OCI-LY1 (cell line): ENCODE measurements at regions not wholly inside any gene's neighbourhood (a gene's known extent, or its start where the extent isn't known, plus 50 kb on each side); places are given as distances from the start of the nearest gene placed in this dataset.

Experiments used
- H2AFZ ChIP-seq: fragments of 200-600 bp; sonication (generic), shearing (Covaris generic); 2 replicates; pipeline ENCODE4 v1.6.0; 2014; ENCODE audit warnings: antibody characterized with exemption, mild to moderate bottlenecking, low read length
- H3F3A ChIP-seq: fragments of 200-600 bp; sonication (generic), shearing (Covaris generic); 2 replicates; pipeline ENCODE4 v1.6.0; 2014; ENCODE audit warnings: mild to moderate bottlenecking, antibody characterized with exemption, low read length, moderate library complexity; ENCODE audit not compliant: insufficient read depth
- H3K27ac ChIP-seq: fragments of 200-600 bp; sonication (generic); 2 replicates; pipeline ENCODE4 v1.5.1; 2014; ENCODE audit warnings: low read length, mixed run types, mild to moderate bottlenecking, low read depth; ENCODE audit not compliant: poor library complexity, severe bottlenecking
- H3K27me3 ChIP-seq: fragments of 200-600 bp; sonication (generic); 2 replicates; pipeline ENCODE4 v1.6.0; 2014; ENCODE audit warnings: antibody characterized with exemption, mild to moderate bottlenecking, low read length, moderate library complexity; ENCODE audit not compliant: insufficient read depth
- H3K36me3 ChIP-seq: fragments of 200-600 bp; sonication (generic); 2 replicates; pipeline ENCODE4 v1.6.1; 2014; ENCODE audit warnings: mild to moderate bottlenecking, antibody characterized with exemption, low read length, moderate library complexity, mixed read lengths; ENCODE audit not compliant: insufficient read depth
- H3K4me1 ChIP-seq: fragments of 200-600 bp; sonication (generic); 2 replicates; pipeline ENCODE4 v1.5.1; 2014; ENCODE audit warnings: mild to moderate bottlenecking, low read length, moderate library complexity; ENCODE audit not compliant: insufficient read depth, severe bottlenecking
- H3K4me2 ChIP-seq: fragments of 200-600 bp; sonication (generic), shearing (Covaris generic); 2 replicates; pipeline ENCODE4 v1.6.1; 2014; ENCODE audit warnings: low read length
- H3K4me3 ChIP-seq: fragments of 200-600 bp; sonication (generic); 2 replicates; pipeline ENCODE4 v1.5.1; 2014; ENCODE audit warnings: low read length, low read depth, mild to moderate bottlenecking, mixed read lengths; ENCODE audit not compliant: poor library complexity, severe bottlenecking
- H3K79me2 ChIP-seq: fragments of 200-600 bp; shearing (Covaris generic); 2 replicates; pipeline ENCODE4 v1.6.1; 2016; ENCODE audit warnings: mixed run types, low read length, mixed read lengths; ENCODE audit not compliant: insufficient read depth
- H3K9ac ChIP-seq: fragments of 200-600 bp; sonication (generic), shearing (Covaris generic); 2 replicates; pipeline ENCODE4 v1.6.1; 2014; ENCODE audit warnings: mild to moderate bottlenecking, low read length, mixed read lengths
- H3K9me2 ChIP-seq: fragments of 200-600 bp; sonication (generic), shearing (Covaris generic); 2 replicates; pipeline ENCODE4 v1.6.1; 2014; ENCODE audit warnings: low read depth, mild to moderate bottlenecking, low read length, mixed read lengths
- H3K9me3 ChIP-seq: fragments of 200-600 bp; shearing (Covaris generic); 2 replicates; pipeline ENCODE4 v1.6.1; 2014; ENCODE audit warnings: low read length, mixed read lengths
- H4K20me1 ChIP-seq: fragments of 200-600 bp; sonication (generic), shearing (Covaris generic); 2 replicates; pipeline ENCODE4 v1.6.0; 2016; ENCODE audit warnings: mild to moderate bottlenecking, low read length; ENCODE audit not compliant: insufficient read depth
- EZH2 ChIP-seq: fragments of 200-600 bp; sonication (generic), shearing (Covaris generic); IDR thresholded peaks from 2 replicates; pipeline ENCODE4 v1.8.0; 2017; ENCODE audit warnings: borderline replicate concordance, mixed run types, mild to moderate bottlenecking, antibody characterized with exemption, low read length, moderate library complexity, mixed read lengths
- TF ChIP-seq, protein P1 (sequence below): fragments of 200-600 bp; sonication (generic), shearing (Covaris generic); IDR thresholded peaks from 2 replicates; pipeline ENCODE4 v1.5.1; 2017; ENCODE audit warnings: mild to moderate bottlenecking, antibody characterized with exemption, low read length, moderate library complexity, mixed read lengths

DNA sequence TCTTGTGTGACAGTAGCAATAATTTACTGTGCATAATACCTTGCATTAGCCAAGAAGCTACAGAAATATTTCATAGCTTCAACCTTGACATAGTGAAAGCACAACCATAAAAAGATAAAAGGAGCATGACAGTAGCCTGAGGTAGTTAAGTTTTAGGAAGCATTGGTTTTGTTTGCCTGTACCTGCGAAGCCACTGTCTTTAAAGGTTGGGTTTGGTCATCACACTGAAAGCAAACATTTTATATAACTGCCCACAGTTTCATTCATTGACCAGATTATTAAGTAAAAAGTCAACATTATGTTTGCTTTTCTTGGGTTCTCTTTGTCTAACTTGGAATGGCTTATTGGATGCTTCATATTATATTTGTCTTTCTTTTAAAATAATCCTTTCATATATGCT, 450.1 kb upstream of the IL12A start:
- no peaks in the 10 kb centered on the region for H3K4me1 ChIP-seq
- TF ChIP-seq EZH2 = no peak
- TF ChIP-seq, protein P1, sequence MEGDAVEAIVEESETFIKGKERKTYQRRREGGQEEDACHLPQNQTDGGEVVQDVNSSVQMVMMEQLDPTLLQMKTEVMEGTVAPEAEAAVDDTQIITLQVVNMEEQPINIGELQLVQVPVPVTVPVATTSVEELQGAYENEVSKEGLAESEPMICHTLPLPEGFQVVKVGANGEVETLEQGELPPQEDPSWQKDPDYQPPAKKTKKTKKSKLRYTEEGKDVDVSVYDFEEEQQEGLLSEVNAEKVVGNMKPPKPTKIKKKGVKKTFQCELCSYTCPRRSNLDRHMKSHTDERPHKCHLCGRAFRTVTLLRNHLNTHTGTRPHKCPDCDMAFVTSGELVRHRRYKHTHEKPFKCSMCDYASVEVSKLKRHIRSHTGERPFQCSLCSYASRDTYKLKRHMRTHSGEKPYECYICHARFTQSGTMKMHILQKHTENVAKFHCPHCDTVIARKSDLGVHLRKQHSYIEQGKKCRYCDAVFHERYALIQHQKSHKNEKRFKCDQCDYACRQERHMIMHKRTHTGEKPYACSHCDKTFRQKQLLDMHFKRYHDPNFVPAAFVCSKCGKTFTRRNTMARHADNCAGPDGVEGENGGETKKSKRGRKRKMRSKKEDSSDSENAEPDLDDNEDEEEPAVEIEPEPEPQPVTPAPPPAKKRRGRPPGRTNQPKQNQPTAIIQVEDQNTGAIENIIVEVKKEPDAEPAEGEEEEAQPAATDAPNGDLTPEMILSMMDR = no peak
- H3K4me3 ChIP-seq = no peak overlapping the region
- H3K9ac ChIP-seq = no peak overlapping the region
- H3K9me3 ChIP-seq = no peaks in the 10 kb centered on the region
- no peaks in the 10 kb centered on the region for H3K36me3 ChIP-seq
- H3K4me2 ChIP-seq = no peak overlapping the region
- no peaks in the 10 kb centered on the region for H3K79me2 ChIP-seq
- no peaks in the 10 kb centered on the region for H4K20me1 ChIP-seq
- no peak overlapping the region for H3K27ac ChIP-seq
- no peaks in the 10 kb centered on the region for H3K9me2 ChIP-seq
- no peak overlapping the region for H2AFZ ChIP-seq
- no peaks in the 10 kb centered on the region for H3F3A ChIP-seq
- H3K27me3 ChIP-seq = no peaks in the 10 kb centered on the region

DNA sequence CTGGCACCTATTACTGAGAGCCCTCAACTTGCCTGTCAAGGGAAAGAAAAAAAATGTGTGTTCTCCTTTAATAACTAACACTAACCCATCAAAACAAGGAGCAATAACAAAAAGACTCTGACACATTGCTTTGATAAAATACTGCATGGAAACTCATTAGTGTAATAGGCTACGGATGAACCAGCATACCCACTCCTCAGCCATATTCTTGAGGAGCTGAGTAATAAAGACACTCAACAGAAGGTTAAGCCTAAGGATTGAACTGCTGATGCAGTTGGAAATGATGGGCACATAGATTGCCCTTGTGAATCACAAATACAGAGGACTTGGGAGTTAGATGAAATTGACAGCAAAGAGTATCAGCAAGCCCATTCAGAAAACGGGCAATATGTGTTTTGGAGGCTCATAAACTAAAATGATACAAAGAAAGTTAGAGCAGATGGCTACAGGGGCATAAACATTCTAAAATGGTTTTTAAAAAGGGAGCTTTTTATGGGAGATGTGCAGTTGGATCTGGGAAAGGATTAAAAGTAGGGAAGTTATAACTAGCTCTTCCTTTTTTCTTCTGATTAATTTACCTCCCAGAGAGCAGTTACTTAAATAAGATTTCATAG, 447.6 kb upstream of the IL12A start:
- no peak overlapping the region for H3K4me3 ChIP-seq
- no peaks in the 10 kb centered on the region for H4K20me1 ChIP-seq
- no peaks in the 10 kb centered on the region for H3F3A ChIP-seq
- H3K27me3 ChIP-seq = no peaks in the 10 kb centered on the region
- no peaks in the 10 kb centered on the region for H3K4me1 ChIP-seq
- no peaks in the 10 kb centered on the region for H3K9me3 ChIP-seq
- no peak overlapping the region for H3K9ac ChIP-seq
- no peaks in the 10 kb centered on the region for H3K79me2 ChIP-seq
- no peaks in the 10 kb centered on the region for H3K9me2 ChIP-seq
- no peak overlapping the region for H2AFZ ChIP-seq
- TF ChIP-seq, protein P1 = no peak
- no peak for TF ChIP-seq EZH2
- H3K27ac ChIP-seq = no peak overlapping the region
- H3K36me3 ChIP-seq = no peaks in the 10 kb centered on the region
- H3K4me2 ChIP-seq = no peak overlapping the region

DNA sequence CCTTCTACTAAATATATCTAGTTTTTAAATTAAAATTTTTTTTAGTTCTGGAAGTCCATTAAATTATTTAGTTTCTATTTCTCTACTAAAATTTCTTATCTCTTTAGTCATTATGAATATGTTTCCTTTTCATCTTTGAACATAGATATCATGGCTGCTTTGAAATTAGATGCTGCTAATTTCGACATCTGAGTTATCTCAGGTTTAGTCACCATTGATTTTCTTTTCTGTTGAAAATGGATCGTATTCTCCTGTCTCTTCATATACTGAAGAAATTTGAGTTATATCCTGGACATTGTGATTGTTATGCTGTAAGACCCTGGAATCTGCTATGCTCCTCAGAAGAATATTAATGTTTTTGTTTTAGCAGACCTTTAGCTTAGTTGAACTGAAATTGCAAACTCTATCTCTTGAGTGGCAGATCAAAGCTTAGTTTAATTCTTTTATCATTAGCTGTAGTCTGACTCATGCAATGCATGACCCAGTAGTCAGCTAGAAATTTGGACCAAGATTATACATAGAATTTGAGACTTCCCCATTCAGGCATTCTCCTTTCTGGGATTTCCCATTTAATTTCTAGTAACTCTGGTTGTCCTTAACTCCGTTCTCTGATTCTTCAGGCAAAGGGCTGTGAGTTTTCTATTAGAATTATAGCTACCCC, 439.8 kb upstream of the IL12A start:
- no peak overlapping the region for H2AFZ ChIP-seq
- no peaks in the 10 kb centered on the region for H3K4me1 ChIP-seq
- no peak overlapping the region for H3K9ac ChIP-seq
- no peaks in the 10 kb centered on the region for H3K27me3 ChIP-seq
- no peak overlapping the region for H3K4me2 ChIP-seq
- no peaks in the 10 kb centered on the region for H3K36me3 ChIP-seq
- no peaks in the 10 kb centered on the region for H4K20me1 ChIP-seq
- no peak for TF ChIP-seq EZH2
- TF ChIP-seq, protein P1 = no peak
- H3K9me2 ChIP-seq = no peaks in the 10 kb centered on the region
- no peaks in the 10 kb centered on the region for H3K79me2 ChIP-seq
- no peak overlapping the region for H3K27ac ChIP-seq
- peaks cover 3% of the 10 kb centered on the region; the same call in 1 of the 2 replicates for H3K9me3 ChIP-seq
- H3K4me3 ChIP-seq = no peak overlapping the region
- H3F3A ChIP-seq = no peaks in the 10 kb centered on the region
